GM13977 (cell line): ENCODE measurements at regions not wholly inside any gene's neighbourhood (a gene's known extent, or its start where the extent isn't known, plus 50 kb on each side); places are given as distances from the start of the nearest gene placed in this dataset.

Experiments
- DNase-seq: peaks from one replicate; pipeline ENCODE4 v3.0.0; 2012; ENCODE audit warnings: low spot score
- in situ Hi-C: fragments of 300-500 bp; cut with MboI; formaldehyde crosslinking; loops from one replicate; pipeline ENCODE4 v1.12.0; 2022; ENCODE audit warnings: low sequenced_read_pairs, low pct_unique_long_range_greater_than_20kb, mixed read lengths, inconsistent platforms; ENCODE audit not compliant: unreplicated experiment
- TF ChIP-seq, protein P1 (sequence below): IDR thresholded peaks from 2 replicates; pipeline ENCODE4 v1.5.1; 2012; ENCODE audit warnings: mild to moderate bottlenecking, control low read depth; ENCODE audit not compliant: insufficient read depth; ENCODE audit errors: extremely low read depth, missing control alignments

- DNase-seq = no peak
- in situ Hi-C loops = no loop called here
Observed at GRCh38 chr22:48942698-48943566, 884.7 kb downstream of the BRD1 start.

GRCh38 chr22:48941903-48942575 is 885.6 kb downstream of the BRD1 start:
- TF ChIP-seq, protein P1, sequence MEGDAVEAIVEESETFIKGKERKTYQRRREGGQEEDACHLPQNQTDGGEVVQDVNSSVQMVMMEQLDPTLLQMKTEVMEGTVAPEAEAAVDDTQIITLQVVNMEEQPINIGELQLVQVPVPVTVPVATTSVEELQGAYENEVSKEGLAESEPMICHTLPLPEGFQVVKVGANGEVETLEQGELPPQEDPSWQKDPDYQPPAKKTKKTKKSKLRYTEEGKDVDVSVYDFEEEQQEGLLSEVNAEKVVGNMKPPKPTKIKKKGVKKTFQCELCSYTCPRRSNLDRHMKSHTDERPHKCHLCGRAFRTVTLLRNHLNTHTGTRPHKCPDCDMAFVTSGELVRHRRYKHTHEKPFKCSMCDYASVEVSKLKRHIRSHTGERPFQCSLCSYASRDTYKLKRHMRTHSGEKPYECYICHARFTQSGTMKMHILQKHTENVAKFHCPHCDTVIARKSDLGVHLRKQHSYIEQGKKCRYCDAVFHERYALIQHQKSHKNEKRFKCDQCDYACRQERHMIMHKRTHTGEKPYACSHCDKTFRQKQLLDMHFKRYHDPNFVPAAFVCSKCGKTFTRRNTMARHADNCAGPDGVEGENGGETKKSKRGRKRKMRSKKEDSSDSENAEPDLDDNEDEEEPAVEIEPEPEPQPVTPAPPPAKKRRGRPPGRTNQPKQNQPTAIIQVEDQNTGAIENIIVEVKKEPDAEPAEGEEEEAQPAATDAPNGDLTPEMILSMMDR = no peak
- in situ Hi-C loops = no loop called here
- no peak for DNase-seq

More at GRCh38 chr22:48942698-48943566, 884.7 kb downstream of the BRD1 start:
- TF ChIP-seq, protein P1 = no peak

GRCh38 chr22:48941033-48941902 is 886.4 kb downstream of the BRD1 start:
- no peak for DNase-seq
- TF ChIP-seq, protein P1 = no peak
- in situ Hi-C loops = no loop called here

DNA sequence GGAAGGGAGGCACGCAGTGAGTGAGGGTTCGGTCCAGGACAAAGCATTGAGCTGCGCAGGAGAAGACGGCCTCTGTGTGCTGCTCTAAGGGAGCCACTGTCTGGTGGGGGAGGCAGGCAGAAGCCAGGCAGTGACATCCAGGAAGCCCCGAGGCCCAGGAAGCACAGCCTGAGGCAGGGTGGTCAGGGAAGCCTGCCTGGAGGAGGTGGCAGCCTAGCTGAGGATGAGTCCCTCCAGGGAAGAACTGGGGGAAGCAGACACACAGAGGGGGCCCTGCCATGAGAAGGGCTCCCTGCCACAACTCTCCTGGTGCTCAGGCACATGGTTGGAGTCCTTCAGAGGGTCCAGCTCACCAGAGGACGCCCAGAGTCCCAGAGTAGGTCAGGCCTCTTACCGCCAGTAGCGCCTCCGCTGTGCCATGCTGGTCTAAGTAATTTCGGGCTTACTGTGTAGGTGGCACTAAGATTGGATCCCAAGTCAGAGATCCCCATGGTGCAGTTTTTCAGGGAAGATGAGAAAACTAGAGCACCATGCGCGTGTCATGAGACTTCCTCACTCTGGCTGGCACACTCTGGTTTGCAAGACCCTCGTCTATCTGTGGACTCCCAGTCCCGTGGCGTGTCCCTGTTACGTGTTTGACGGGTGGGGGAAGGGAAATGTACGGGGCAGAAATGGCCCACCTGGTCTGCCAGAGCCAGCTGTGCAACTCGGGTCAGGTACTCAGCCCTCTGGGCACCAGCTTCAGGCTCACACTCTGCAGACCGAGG is 887.2 kb downstream of the BRD1 start:
- no peak for DNase-seq
- TF ChIP-seq, protein P1 = no peak
- in situ Hi-C loops = no loop called here

- TF ChIP-seq, protein P1 = no peak
- in situ Hi-C loops = no loop called here
- DNase-seq = no peak
Observed at GRCh38 chr22:48939441-48940265, 888.0 kb downstream of the BRD1 start.
